HG03469 (cell line): ENCODE measurements at regions not wholly inside any gene's neighbourhood (a gene's known extent, or its start where the extent isn't known, plus 50 kb on each side); places are given as distances from the start of the nearest gene placed in this dataset.
A peak's percentile ranks its signal among the peaks of the same experiment; 100 is the strongest.
"Not testable (repeated sequence)": the region's sequence is repeated elsewhere in the genome, so short reads cannot be mapped to it uniquely, and the experiment has no call there.

Experiments
- ATAC-seq: cut with Tn5 transposase; IDR thresholded peaks from one replicate; pipeline ENCODE4 v1.9.1; 2021; ENCODE audit warnings: mild to moderate bottlenecking, moderate library complexity, moderate number of reproducible peaks; ENCODE audit not compliant: unreplicated experiment

GRCh38 chr13:84191139-84191538 lies 308.9 kb upstream of the SLITRK1 start:
- no peak for ATAC-seq

- ATAC-seq, result no peak
These were observed 305.4 kb upstream of the SLITRK1 start for GRCh38 chr13:84187626-84188025.

GRCh38 chr13:84139561-84140158 lies 257.4 kb upstream of the SLITRK1 start:
- no peak for ATAC-seq

GRCh38 chr13:84137292-84137691 lies 255.0 kb upstream of the SLITRK1 start:
- peak; percentile 95 for ATAC-seq

- no peak for ATAC-seq
These were observed 254.3 kb upstream of the SLITRK1 start for GRCh38 chr13:84136582-84136981.

GRCh38 chr13:84132491-84132890 lies 250.2 kb upstream of the SLITRK1 start:
- no peak for ATAC-seq

GRCh38 chr13:84131249-84131648 lies 249.0 kb upstream of the SLITRK1 start:
- no peak for ATAC-seq

- no peak for ATAC-seq
These were observed 248.3 kb upstream of the SLITRK1 start for GRCh38 chr13:84130495-84131114.

GRCh38 chr13:84129966-84130365 lies 247.7 kb upstream of the SLITRK1 start:
- ATAC-seq, result no peak

GRCh38 chr13:84127597-84128128 lies 245.4 kb upstream of the SLITRK1 start:
- ATAC-seq, result no peak

- no peak for ATAC-seq
These were observed 244.4 kb upstream of the SLITRK1 start for GRCh38 chr13:84126671-84127171.

- no peak for ATAC-seq
These were observed 239.2 kb upstream of the SLITRK1 start for GRCh38 chr13:84121456-84121855.

- ATAC-seq, result no peak
These were observed 236.7 kb upstream of the SLITRK1 start for GRCh38 chr13:84118839-84119409.

GRCh38 chr13:84098273-84098672 lies 216.0 kb upstream of the SLITRK1 start:
- no peak for ATAC-seq

- ATAC-seq, result no peak
These were observed 214.9 kb upstream of the SLITRK1 start for GRCh38 chr13:84097148-84097547.

- ATAC-seq, result no peak
These were observed 213.9 kb upstream of the SLITRK1 start for GRCh38 chr13:84096216-84096615.

- no peak for ATAC-seq
These were observed 206.7 kb upstream of the SLITRK1 start for GRCh38 chr13:84088996-84089395.

GRCh38 chr13:84086847-84087162 lies 204.5 kb upstream of the SLITRK1 start:
- ATAC-seq, result no peak

- ATAC-seq, result not testable (repeated sequence)
These were observed 204.0 kb upstream of the SLITRK1 start for GRCh38 chr13:84086098-84086846.

GRCh38 chr13:84082462-84082861 lies 200.2 kb upstream of the SLITRK1 start:
- ATAC-seq, result no peak

- ATAC-seq, result no peak
These were observed 198.7 kb upstream of the SLITRK1 start for GRCh38 chr13:84080748-84081530.
